Tibial nerve (tissue), 4 donors: ENCODE measurements at regions not wholly inside any gene's neighbourhood (a gene's known extent, or its start where the extent isn't known, plus 50 kb on each side); places are given as distances from the start of the nearest gene placed in this dataset.
A peak's percentile ranks its signal among the peaks of the same experiment; 100 is the strongest.

ENCODE experiments used
- DNase-seq, 2 donors: peaks; one replicate each; pipeline ENCODE4 v3.0.0-alpha.2; 2019; ENCODE audit warnings: low spot score in 2 of 2
- H3K27ac ChIP-seq, 4 donors: fragments of 200-600 bp; sonication (generic) in 3 of 4; one replicate each; pipeline ENCODE4 v1.5.1; 2017 to 2019; ENCODE audit warnings: mild to moderate bottlenecking in 1 of 4
- H3K27me3 ChIP-seq, 2 donors: fragments of 200-600 bp; sonication (generic) in 1 of 2; one replicate each; pipeline versions ENCODE4 v1.5.1 to v1.6.0; 2017 to 2019
- H3K36me3 ChIP-seq, 3 donors: fragments of 200-600 bp; sonication (generic); one replicate each; pipeline ENCODE4 v1.5.1; 2018 to 2019
- H3K4me1 ChIP-seq, 4 donors: fragments of 200-600 bp; sonication (generic) in 3 of 4; one replicate each; pipeline ENCODE4 v1.5.1; 2017 to 2019
- H3K4me3 ChIP-seq, 4 donors: fragments of 200-600 bp; sonication (generic) in 3 of 4; one replicate each; pipeline ENCODE4 v1.5.1; 2017 to 2019; ENCODE audit warnings: mild to moderate bottlenecking in 1 of 4, moderate library complexity in 1 of 4
- H3K9me3 ChIP-seq, 4 donors: fragments of 200-600 bp; sonication (generic) in 3 of 4; one replicate each; pipeline ENCODE4 v1.5.1; 2017 to 2019
- CTCF ChIP-seq, 5 experiments: fragments of 200-600 bp in 3 of 5; fragments of 450-650 bp in 2 of 5; sonication (generic) in 3 of 5; IDR thresholded peaks; one replicate each; pipeline ENCODE4 v1.5.1; 2016 to 2019; ENCODE audit warnings: antibody characterized with exemption in 5 of 5, mild to moderate bottlenecking in 3 of 5, moderate library complexity in 2 of 5
- EP300 ChIP-seq, 2 donors: sonication (generic); formaldehyde crosslinking; IDR thresholded peaks; one replicate each; pipeline ENCODE4 v1.6.1; 2017; ENCODE audit warnings: antibody characterized with exemption in 2 of 2, mild to moderate bottlenecking in 1 of 2
- POLR2A ChIP-seq, 2 donors: fragments of 450-650 bp; IDR thresholded peaks; one replicate each; pipeline ENCODE4 v1.6.1; 2017; ENCODE audit warnings: antibody characterized with exemption in 2 of 2, mild to moderate bottlenecking in 2 of 2, moderate library complexity in 2 of 2
- WGBS, 2 donors: methylation state at CpG; one replicate each; pipeline ENCODE4 v1.1.5; 2018; 5-methylcytosine and 5-hydroxymethylcytosine counted together

DNA sequence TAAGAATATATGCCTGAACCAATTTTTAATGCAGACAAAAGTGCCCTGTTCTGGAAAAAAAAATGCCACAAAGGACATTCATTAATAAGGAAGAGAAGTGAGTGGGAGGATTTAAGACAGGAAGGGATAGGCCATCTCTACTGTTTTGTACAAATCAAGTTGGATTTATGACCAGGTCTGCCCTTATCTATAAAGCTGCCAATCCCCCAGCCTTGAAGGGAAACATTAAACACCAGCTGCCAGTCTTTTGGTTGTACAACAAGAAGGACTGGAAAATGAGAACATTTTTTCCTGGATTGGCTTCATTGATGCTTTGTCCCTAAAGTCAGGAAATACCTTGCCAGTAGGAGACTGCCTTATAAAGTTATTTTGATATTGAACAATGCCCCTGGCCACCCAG, 444.0 kb downstream of the NPHP4 start:
- Histone ChIP-seq H3K4me1 (no peaks in the 10 kb centered on the region), H3K36me3 (no peaks in the 10 kb centered on the region), H3K4me3 (no peak overlapping the region), H3K9me3 (peaks cover 0 to 4% (median 0%) of the 10 kb centered on the region in 4 donors), H3K27ac (no peak overlapping the region), H3K27me3 (peaks cover 0 to 3% of the 10 kb centered on the region in 2 donors)
- no peak for TF ChIP-seq CTCF (IDR thresholded peaks at IDR 0.05)
- no peak for TF ChIP-seq EP300 (IDR thresholded peaks at IDR 0.05)
- TF ChIP-seq POLR2A (IDR thresholded peaks at IDR 0.05): no peak
- no peak for DNase-seq

- peaks cover 0 to 12% (median 0%) of the 10 kb centered on the region in 4 donors for H3K9me3 ChIP-seq
- no peak overlapping the region for H3K4me3 ChIP-seq
- H3K27me3 ChIP-seq: peaks cover 0 to 3% of the 10 kb centered on the region in 2 donors
- H3K27ac ChIP-seq: no peak overlapping the region
- no peaks in the 10 kb centered on the region for H3K36me3 ChIP-seq
- WGBS, 2 donors: 50 to 61% methylated on average over 5 of the region's 5 CpGs
- no peak for DNase-seq
- no peaks in the 10 kb centered on the region for H3K4me1 ChIP-seq
- no peak for TF ChIP-seq EP300 (IDR thresholded peaks at IDR 0.05)
- no peak for TF ChIP-seq POLR2A (IDR thresholded peaks at IDR 0.05)
- TF ChIP-seq CTCF (IDR thresholded peaks at IDR 0.05): no peak
These were observed 449.0 kb downstream of the NPHP4 start for GRCh38 chr1:5543235-5543634.

- Histone ChIP-seq H3K9me3 (peaks cover 0 to 25% (median 0%) of the 10 kb centered on the region in 4 donors), H3K4me1 (no peaks in the 10 kb centered on the region), H3K27ac (no peak overlapping the region), H3K36me3 (no peaks in the 10 kb centered on the region), H3K4me3 (no peak overlapping the region), H3K27me3 (no peaks in the 10 kb centered on the region)
- WGBS, 2 donors: 87 to 94% methylated on average over 3 of the region's 3 CpGs
- DNase-seq: peak in 1 of 2 donors; percentile 1
- TF ChIP-seq POLR2A (IDR thresholded peaks at IDR 0.05) (no peak), CTCF (IDR thresholded peaks at IDR 0.05) (no peak), EP300 (IDR thresholded peaks at IDR 0.05) (no peak)
These were observed 459.4 kb downstream of the NPHP4 start for GRCh38 chr1:5532811-5533210.

GRCh38 chr1:5526822-5527551, 465.2 kb downstream of the NPHP4 start:
- 72 to 82% methylated on average over 19 of the region's 19 CpGs for WGBS, 2 donors
- peaks cover 0 to 31% (median 0%) of the 10 kb centered on the region in 4 donors for H3K9me3 ChIP-seq
- no peaks in the 10 kb centered on the region for H3K4me1 ChIP-seq
- H3K27me3 ChIP-seq: no peaks in the 10 kb centered on the region
- no peak overlapping the region for H3K4me3 ChIP-seq
- no peaks in the 10 kb centered on the region for H3K36me3 ChIP-seq
- DNase-seq: peak in 1 of 2 donors; percentile 4
- no peak for TF ChIP-seq CTCF (IDR thresholded peaks at IDR 0.05)
- TF ChIP-seq EP300 (IDR thresholded peaks at IDR 0.05): no peak
- TF ChIP-seq POLR2A (IDR thresholded peaks at IDR 0.05): no peak
- no peak overlapping the region for H3K27ac ChIP-seq

DNA sequence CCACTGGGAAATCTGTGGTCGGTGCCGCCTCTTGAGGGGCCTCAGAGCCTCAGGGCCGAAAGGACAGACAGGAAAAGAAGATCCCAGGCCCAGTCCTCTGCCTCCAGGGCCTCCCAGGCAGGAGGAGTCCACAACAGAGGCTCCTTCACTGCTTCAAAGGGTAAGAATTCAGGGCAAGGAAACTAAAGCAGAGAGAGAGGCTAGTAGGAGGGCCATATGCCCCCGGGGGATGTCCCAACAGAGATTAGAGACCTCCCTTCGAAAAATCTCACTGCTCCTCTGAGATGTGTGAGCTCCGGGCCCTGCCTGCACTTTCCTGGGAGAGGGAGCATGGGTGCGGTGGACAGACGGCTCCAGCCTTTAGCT, 465.9 kb downstream of the NPHP4 start:
- no peak for TF ChIP-seq POLR2A (IDR thresholded peaks at IDR 0.05)
- no peak for TF ChIP-seq EP300 (IDR thresholded peaks at IDR 0.05)
- H3K36me3 ChIP-seq: no peaks in the 10 kb centered on the region
- H3K4me1 ChIP-seq: no peaks in the 10 kb centered on the region
- no peak overlapping the region for H3K4me3 ChIP-seq
- H3K9me3 ChIP-seq: peaks cover 0 to 31% (median 0%) of the 10 kb centered on the region in 4 donors
- H3K27me3 ChIP-seq: no peaks in the 10 kb centered on the region
- 36% methylated on average over 8 of the region's 8 CpGs for WGBS, 2 donors
- no peak overlapping the region for H3K27ac ChIP-seq
- peak in 1 of 2 donors; percentile 2 for DNase-seq
